HuH-7 (cell line): ENCODE measurements at regions not wholly inside any gene's neighbourhood (a gene's known extent, or its start where the extent isn't known, plus 50 kb on each side); places are given as distances from the start of the nearest gene placed in this dataset.
"Not testable (repeated sequence)": the region's sequence is repeated elsewhere in the genome, so short reads cannot be mapped to it uniquely, and the experiment has no call there.

Source experiments
- DNase-seq: peaks from one replicate; pipeline ENCODE4 v3.0.0; 2011; ENCODE audit warnings: low spot score

DNA sequence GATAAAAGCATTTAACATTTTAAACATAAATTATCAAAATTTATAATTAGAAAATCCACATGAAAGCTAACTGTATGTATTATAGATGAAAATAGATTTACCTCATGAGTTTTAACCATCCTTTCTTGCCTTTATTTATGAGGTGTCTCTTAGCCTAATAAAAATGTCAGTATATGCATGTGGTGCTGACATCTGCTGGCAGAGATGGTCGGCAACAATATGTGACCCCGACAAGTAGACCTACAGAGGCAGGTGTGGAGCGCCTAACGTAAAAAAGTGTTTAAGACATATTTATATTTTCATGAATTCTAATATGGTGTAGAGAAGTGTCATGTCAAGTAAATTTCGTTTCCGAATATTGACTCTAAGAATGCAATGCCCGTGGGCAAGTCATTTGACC, 149.0 kb upstream of the FUT9 start:
- peak; percentile 12 for DNase-seq

DNA sequence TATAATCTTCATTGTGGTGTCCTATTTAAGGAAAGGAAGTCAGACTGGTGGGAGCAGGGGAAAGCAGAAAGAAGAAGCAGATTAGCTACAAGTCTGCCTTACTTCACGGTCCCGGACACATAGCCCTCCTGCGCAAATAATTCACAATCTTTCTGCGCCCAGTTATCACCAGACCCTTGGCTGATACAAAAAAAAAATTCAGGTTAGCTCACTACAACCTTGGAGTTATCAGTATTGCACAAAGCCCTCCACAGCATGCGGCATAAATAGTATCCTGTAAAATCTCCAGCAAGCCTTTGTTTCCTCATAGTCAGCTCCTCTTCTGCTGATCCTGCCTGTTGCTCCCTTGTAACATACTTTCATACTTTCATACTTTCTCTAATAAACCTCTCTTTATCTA, 148.6 kb upstream of the FUT9 start:
- no peak for DNase-seq

DNA sequence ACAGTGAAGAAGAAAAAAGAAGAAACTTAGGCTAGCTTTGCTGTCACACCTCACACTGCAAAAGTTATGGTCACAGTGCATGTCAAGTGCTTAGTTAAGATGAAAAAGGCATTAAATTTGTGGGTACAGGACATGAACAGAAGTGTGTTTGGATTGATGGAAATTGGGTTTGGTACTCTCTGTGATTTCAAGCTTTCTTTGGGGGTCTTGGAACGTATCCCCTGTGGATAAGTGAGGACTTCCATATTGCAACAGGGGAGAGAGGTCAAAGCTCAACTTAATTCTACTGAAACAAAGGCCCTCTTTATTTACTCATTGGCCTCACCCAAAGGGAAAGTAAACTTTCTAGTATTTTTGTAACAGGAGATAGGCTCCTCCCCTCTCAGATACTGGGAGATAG, 138.3 kb upstream of the FUT9 start:
- peak; percentile 5 for DNase-seq

DNA sequence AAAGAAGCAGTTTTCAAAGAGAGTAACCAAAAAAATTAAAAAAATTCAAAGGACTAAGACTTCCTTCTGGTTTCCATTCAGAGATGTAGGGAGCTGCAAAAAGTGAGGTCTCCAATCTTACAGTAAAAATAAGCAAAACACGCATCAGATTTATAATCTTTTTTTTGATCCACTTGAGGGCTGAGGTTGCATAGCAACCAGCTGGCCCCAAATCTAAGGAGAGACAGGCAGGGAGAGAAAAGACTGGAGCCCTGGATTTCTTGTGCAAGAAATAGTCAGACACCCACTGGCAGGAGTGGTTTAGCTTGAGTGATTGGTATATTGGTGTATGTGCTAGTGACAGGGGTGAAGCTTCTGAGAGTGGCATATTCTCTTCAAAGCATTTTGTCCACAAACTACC, 135.9 kb upstream of the FUT9 start:
- no peak for DNase-seq

DNA sequence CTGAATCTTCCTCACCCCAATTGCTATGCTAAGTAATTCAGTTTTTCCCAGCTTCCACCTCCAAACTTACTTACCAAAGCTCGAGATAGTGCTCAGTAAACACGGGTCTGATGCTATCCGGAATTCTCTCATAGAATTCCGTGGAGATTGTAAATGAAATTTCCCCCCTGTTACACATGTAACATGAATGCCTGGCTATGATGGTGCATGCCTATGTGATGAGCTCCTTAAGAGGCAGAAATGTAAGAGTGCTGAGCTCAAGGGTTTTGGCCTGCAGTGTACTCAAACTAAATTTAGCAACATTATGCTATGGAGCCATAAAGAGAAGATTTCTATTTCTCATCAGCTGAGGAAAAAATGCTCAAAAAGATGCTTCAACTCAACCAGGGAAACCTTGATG, 133.4 kb upstream of the FUT9 start:
- no peak for DNase-seq

DNA sequence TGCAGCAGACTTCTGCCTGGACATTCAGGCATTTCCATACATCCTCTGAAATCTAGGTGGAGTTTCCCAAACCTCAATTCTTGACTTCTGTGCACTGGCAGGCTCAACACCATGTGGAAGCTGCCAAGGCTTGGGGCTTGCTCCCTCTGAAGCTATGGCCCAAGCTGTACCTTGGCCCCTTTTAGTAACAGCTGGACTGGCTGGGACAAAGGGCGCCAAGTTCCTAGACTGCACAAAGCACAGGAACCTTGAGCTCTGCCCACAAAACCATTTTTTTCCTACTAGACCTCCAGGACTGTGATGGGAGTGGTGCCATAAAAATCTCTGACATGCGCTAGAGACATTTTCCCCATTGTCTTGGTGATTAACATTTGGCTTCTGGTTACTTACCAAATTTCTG, 127.1 kb upstream of the FUT9 start:
- DNase-seq, result not testable (repeated sequence)

DNA sequence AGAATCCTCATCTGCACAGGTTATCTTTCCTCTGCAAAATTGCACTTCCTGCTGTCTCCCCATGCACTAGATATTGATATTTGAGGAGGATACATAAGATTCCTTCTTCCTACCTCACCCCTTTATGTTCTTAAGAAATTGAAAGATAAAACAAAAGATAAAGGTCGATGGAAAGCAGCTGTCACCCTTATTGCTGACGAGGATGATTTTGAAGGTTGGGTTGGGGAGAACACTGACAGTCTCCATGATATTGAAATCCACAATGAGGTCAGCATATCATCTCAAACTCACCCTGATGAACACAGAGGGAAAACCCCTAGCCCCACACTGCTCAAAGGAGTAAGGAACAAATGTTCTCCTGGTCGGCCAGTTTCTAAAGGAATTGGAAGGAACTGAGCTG, 110.6 kb upstream of the FUT9 start:
- DNase-seq, result no peak

DNA sequence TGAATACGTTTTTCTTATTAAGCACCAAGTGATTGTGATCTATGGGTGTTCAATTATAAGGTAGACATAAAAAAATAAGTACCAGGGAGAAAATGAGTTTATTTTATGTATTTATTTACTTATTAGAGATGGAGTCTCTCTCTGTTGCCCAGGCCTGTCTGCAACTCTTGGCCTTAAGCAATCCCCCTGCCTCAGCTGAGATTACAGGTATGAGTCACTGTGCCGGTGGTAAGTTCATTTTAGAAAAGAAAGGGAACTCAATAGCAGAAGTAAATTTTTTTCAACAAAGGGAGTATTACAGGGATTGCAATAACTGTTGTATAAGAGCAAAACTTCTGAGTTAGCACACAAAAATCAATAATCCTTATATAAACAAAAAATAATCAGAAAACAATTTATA, 98.7 kb upstream of the FUT9 start:
- no peak for DNase-seq

DNA sequence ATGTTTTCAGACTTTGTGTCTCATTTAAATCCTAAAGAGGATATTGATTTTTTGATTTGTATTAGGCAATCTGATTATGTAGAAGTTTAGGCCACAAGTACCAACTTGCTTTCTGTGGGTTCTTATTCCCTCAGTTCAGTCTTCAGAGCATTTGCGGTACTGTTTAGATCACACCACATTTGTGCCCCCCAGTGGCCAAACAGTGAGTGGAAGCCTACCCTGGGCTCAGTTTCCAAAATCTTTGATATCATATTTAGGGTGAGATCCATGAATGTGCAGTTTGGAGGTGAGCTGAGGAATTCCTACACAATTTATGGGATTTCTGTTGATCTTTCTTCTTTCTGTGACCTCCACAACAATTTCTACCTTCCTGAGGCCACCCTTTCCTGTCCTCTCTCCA, 92.3 kb upstream of the FUT9 start:
- DNase-seq, result peak; percentile 12

DNA sequence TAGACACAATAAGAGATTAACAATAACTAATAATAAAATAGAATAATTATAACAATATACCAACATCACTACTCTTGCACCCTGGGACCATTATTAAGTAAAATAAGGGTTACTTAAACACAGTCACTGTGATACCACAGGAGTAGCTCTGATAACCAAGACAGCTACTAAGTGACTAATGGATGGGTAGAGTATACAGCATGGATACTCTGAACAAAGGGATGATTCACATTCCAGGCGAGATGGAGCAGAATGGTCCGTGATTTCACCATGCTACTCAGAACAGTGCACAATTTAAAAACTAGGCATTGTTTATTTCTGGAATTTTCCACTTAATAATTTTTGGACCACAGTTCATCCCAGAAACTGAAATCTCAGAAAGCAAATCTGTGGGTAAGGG, 80.0 kb upstream of the FUT9 start:
- no peak for DNase-seq

DNA sequence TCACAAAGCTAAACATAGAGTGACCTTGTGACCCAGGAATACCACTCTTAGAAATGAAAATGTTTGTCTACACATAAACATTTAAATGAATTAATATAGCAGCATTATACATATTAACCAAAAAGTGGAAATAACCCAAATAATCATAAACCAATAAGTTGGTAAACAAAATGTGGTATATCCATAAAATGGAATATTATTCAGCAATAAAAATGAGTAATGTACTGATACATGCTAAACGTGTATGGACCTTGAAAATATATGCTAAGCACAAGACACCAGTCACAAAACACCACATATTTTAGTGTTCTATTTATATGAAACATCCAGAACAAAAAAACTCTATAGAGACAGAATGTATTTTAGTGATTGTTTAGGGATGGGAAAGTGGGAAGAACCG, 68.9 kb upstream of the FUT9 start:
- no peak for DNase-seq

DNA sequence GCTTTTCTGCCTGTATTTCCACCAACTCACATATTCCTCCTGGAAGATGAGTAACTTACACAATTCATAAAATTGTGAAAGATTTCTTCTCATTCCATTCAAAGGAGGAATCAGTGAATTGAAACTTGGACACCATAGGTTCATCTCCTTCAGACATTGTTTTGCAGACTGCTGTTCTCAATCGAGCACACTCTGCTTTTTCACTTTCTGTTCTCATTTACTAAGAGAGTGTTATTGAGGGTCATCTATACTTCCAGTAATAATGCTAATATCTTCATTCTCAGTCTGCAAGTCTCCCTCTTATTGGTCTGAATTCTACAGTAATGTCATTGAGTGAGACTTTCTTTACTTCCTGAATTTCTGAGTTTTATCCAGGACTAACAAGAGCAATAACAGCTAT, 67.5 kb upstream of the FUT9 start:
- no peak for DNase-seq

DNA sequence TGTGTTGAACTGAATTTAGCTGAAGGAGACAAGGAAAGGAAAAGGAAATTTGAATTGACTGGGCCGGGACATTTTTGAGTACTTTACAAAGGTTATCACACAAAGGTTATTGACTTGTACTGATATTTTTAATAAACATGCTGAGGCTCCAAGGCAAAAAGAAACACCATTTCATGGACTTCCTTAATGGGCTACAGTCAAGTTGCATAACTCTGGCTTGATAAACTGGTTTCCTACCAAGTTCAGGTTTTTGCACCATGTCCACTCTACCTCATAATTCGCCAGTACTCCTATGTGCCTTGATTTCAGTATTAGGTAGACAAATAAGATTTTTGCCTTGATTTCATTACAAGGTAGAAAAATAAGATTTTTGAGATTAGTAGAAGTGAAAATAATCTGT, 65.8 kb upstream of the FUT9 start:
- no peak for DNase-seq

DNA sequence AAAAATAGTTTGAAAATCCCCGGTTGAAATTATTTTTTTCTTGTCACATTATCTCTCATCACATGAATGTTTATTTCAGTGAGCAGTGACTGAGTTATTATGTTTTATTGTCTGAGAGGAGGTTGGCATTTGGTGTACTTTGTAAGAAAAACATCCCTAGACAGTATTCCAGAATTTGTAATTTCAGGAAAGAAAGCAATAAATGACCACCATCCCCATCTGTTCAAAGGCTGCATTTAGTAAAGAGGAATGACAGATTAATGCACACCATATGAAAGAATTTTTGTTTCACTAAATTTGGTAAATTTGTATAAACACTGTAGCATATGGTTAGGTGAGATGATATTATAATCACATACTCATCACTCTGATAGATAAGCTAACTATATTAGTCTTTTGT, 57.1 kb upstream of the FUT9 start:
- DNase-seq, result no peak

DNA sequence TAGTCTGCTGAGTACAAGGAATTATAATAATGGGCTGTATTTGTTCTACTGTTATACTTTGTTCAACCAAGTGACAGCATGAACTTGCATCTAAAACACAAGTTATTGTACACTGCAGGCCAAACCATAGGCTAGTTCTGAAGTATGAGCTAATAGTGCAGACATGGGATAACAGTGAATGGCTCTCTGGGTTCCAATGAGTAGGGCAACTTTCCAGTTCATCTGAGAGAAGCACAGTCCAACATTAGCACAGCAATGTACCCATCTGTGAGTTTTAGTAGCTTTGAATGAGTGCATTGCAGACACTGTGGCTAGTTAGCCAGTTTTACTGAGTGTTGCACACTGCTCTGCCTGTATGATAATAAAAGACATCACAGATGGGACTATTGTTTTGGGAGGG, 56.5 kb upstream of the FUT9 start:
- no peak for DNase-seq
